ENCODE measurements at regions not wholly inside any gene's neighbourhood (a gene's known extent, or its start where the extent isn't known, plus 50 kb on each side); places are given as distances from the start of the nearest gene placed in this dataset.

- no peaks in the 10 kb centered on the region for H3F3A ChIP-seq (replicated peaks; ENCODE audit: insufficient read depth)
- H3K9me3 ChIP-seq, result no peaks in the 10 kb centered on the region
- no peaks in the 10 kb centered on the region for H3K4me1 ChIP-seq (ENCODE audit: control insufficient read depth in 1 of 2, insufficient read depth in 2 of 2, low read depth in 1 of 2, low read length in 1 of 2)
- DNase-seq, result no peak
- H3K9me2 ChIP-seq, result no peaks in the 10 kb centered on the region
- ChIA-PET CTCF (interaction anchor here (1.9 kb wide), 1 partner anchor 70 kb away, joined by 6 read pairs; no protein-coding TSS in a partner anchor), POLR2A (no interaction called here)
- H3K9ac ChIP-seq, result no peak overlapping the region
- H3K27me3 ChIP-seq (ENCODE audit: insufficient read depth), result no peaks in the 10 kb centered on the region
- no peaks in the 10 kb centered on the region for H3K79me2 ChIP-seq (ENCODE audit: insufficient read depth)
- 74% methylated on average over 8 of the region's 10 CpGs for WGBS (ENCODE audit: low lambda C conversion rate)
- H2AFZ ChIP-seq (ENCODE audit: low read depth), result no peak overlapping the region
- no peak overlapping the region for H3K4me3 ChIP-seq (ENCODE audit: low read depth in 2 of 2, low read length in 1 of 2)
- no peak overlapping the region for H3K4me2 ChIP-seq
- no peak overlapping the region for H3K27ac ChIP-seq (ENCODE audit: low read depth in 2 of 2, low read length in 1 of 2)
- no peak for TF ChIP-seq MEF2A (IDR thresholded peaks at IDR 0.05; ENCODE audit: borderline replicate concordance, low read depth)
- no peaks in the 10 kb centered on the region for H4K20me1 ChIP-seq (ENCODE audit: insufficient read depth)
- H3K36me3 ChIP-seq (replicated peaks in 1 of 2; ENCODE audit: control insufficient read depth in 1 of 2, insufficient read depth in 2 of 2, low read length in 1 of 2), result no peaks in the 10 kb centered on the region
Observed at GRCh38 chr10:43760514-43760913, 111.8 kb upstream of the ZNF32 start.

DNA sequence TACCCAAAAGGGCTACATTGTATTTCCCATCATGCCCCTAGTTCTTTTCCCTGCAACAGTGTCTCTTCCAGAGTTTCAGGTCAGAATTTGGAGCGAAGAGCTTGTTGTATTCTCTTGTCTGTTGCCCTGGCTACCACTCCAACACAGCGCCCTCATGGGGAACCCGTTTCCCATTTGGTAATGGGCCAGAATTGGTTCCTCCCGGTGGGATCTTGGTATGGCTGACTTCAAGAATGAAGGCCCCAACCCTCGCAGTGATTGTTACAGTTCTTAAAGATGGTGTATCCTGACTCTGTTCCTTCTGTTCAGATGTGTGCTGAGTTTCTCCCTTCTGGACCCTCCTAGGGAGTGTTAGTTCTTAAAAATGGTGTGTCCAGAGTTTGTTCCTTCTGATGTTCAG, 110.5 kb upstream of the ZNF32 start:
- no peaks in the 10 kb centered on the region for H3K9me2 ChIP-seq
- H3K79me2 ChIP-seq (ENCODE audit: insufficient read depth), result no peaks in the 10 kb centered on the region
- no peaks in the 10 kb centered on the region for H3F3A ChIP-seq (replicated peaks; ENCODE audit: insufficient read depth)
- TF ChIP-seq EP300 (IDR thresholded peaks at IDR 0.05; ENCODE audit: borderline replicate concordance in 1 of 2, low read depth in 1 of 2, low read length in 1 of 2), result no peak
- TF ChIP-seq FOXM1 (IDR thresholded peaks at IDR 0.05; ENCODE audit: low read depth), result no peak
- TF ChIP-seq GATA2 (CRISPR knock-in tag; IDR thresholded peaks at IDR 0.05), result no peak
- no peak for TF ChIP-seq JUND (IDR thresholded peaks at IDR 0.05)
- no peak for TF ChIP-seq RFX5 (IDR thresholded peaks at IDR 0.05; ENCODE audit: low read length)
- TF ChIP-seq RXRA (IDR thresholded peaks at IDR 0.05; ENCODE audit: borderline replicate concordance, low read depth), result no peak
- no peak for TF ChIP-seq FOXJ3 (CRISPR knock-in tag; IDR thresholded peaks at IDR 0.05)
- TF ChIP-seq YY1 (IDR thresholded peaks at IDR 0.05; ENCODE audit: low read depth), result no peak
- TF ChIP-seq POLR2AphosphoS5 (IDR thresholded peaks at IDR 0.05; ENCODE audit: low read depth, low read length), result no peak
- TF ChIP-seq, protein P1, sequence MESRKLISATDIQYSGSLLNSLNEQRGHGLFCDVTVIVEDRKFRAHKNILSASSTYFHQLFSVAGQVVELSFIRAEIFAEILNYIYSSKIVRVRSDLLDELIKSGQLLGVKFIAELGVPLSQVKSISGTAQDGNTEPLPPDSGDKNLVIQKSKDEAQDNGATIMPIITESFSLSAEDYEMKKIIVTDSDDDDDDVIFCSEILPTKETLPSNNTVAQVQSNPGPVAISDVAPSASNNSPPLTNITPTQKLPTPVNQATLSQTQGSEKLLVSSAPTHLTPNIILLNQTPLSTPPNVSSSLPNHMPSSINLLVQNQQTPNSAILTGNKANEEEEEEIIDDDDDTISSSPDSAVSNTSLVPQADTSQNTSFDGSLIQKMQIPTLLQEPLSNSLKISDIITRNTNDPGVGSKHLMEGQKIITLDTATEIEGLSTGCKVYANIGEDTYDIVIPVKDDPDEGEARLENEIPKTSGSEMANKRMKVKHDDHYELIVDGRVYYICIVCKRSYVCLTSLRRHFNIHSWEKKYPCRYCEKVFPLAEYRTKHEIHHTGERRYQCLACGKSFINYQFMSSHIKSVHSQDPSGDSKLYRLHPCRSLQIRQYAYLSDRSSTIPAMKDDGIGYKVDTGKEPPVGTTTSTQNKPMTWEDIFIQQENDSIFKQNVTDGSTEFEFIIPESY (IDR thresholded peaks at IDR 0.05; ENCODE audit: borderline replicate concordance, low read depth), result no peak
- TF ChIP-seq EZH2phosphoT487 (IDR thresholded peaks at IDR 0.05; ENCODE audit: borderline replicate concordance, low read depth), result no peak
- no peak for TF ChIP-seq MXI1 (IDR thresholded peaks at IDR 0.05; ENCODE audit: low read depth, low read length)
- TF ChIP-seq RAD21 (IDR thresholded peaks at IDR 0.05; ENCODE audit: low read length), result no peak
- TF ChIP-seq USF2 (IDR thresholded peaks at IDR 0.05; ENCODE audit: borderline replicate concordance, low read depth, low read length), result no peak
- no peaks in the 10 kb centered on the region for H3K9me3 ChIP-seq
- WGBS (ENCODE audit: low lambda C conversion rate), result 38% methylated on average over 5 of the region's 5 CpGs
- H3K36me3 ChIP-seq (replicated peaks in 1 of 2; ENCODE audit: control insufficient read depth in 1 of 2, insufficient read depth in 2 of 2, low read length in 1 of 2), result no peaks in the 10 kb centered on the region
- no peaks in the 10 kb centered on the region for H3K27me3 ChIP-seq (ENCODE audit: insufficient read depth)
- CTCF ChIA-PET, result interaction anchor here (1.9 kb wide), 1 partner anchor 69 kb away, joined by 6 read pairs; no protein-coding TSS in a partner anchor
- DNase-seq, result no peak
- H3K4me1 ChIP-seq (ENCODE audit: control insufficient read depth in 1 of 2, insufficient read depth in 2 of 2, low read depth in 1 of 2, low read length in 1 of 2), result no peaks in the 10 kb centered on the region
- no peak overlapping the region for H3K4me3 ChIP-seq (ENCODE audit: low read depth in 2 of 2, low read length in 1 of 2)
- H2AFZ ChIP-seq (ENCODE audit: low read depth), result no peak overlapping the region
- POLR2A ChIA-PET, result no interaction called here
- H3K27ac ChIP-seq (ENCODE audit: low read depth in 2 of 2, low read length in 1 of 2), result no peak overlapping the region
- no peak overlapping the region for H3K4me2 ChIP-seq
- H4K20me1 ChIP-seq (ENCODE audit: insufficient read depth), result no peaks in the 10 kb centered on the region
- H3K9ac ChIP-seq, result no peak overlapping the region
